HG03575 (cell line): ENCODE measurements at regions not wholly inside any gene's neighbourhood (a gene's known extent, or its start where the extent isn't known, plus 50 kb on each side); places are given as distances from the start of the nearest gene placed in this dataset.
"Not testable (repeated sequence)": the region's sequence is repeated elsewhere in the genome, so short reads cannot be mapped to it uniquely, and the experiment has no call there.

Source experiments
- ATAC-seq: cut with Tn5 transposase; IDR thresholded peaks from one replicate; pipeline ENCODE4 v1.9.1; 2021; ENCODE audit not compliant: unreplicated experiment, insufficient number of reproducible peaks, low FRiP score; ENCODE audit errors: extremely low read depth

DNA sequence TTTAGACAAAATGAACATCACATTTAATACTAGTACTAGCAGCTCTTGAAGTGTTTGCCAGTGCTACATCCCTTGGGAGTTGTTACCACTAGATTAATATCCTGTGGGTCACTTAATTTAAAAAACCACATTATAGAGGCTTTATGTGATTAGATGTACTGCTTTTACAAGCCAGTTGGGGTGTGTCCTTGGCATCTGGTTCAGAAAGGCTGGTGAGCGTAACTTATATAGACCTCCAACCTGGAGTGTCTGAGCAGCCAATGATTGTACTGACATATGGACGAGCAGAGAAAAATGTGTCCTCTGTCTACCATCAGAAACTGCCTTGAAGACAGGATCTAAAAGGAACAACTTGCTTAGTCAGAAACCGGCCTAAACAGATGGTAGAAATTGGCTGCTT is 306.2 kb upstream of the ATP11B start:
- ATAC-seq: no peak

DNA sequence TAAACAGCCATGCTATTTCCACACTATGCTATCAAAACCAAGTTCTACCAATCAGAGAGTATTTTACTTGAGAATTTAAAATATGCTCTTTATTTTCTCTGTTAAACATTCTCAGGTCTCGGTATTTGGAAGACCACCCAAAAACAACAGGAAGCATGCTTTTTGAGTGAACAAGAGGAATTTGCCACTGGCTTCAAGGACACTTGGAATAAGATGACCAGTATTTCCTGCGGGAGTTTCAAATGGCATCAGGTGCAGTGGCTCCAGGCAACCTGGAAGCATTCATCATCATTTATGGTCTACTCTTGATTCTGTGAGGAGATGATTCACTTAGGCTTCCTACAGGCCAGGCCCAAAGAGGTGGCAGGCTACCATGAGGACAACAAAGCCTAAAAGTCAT is 305.7 kb upstream of the ATP11B start:
- no peak for ATAC-seq

- no peak for ATAC-seq
Observed at GRCh38 chr3:182490596-182491491, 302.5 kb upstream of the ATP11B start.

GRCh38 chr3:182491577-182491976 is 301.7 kb upstream of the ATP11B start:
- ATAC-seq: no peak

GRCh38 chr3:182492536-182492935 is 300.8 kb upstream of the ATP11B start:
- ATAC-seq: no peak

GRCh38 chr3:182500289-182500688 is 293.0 kb upstream of the ATP11B start:
- no peak for ATAC-seq

DNA sequence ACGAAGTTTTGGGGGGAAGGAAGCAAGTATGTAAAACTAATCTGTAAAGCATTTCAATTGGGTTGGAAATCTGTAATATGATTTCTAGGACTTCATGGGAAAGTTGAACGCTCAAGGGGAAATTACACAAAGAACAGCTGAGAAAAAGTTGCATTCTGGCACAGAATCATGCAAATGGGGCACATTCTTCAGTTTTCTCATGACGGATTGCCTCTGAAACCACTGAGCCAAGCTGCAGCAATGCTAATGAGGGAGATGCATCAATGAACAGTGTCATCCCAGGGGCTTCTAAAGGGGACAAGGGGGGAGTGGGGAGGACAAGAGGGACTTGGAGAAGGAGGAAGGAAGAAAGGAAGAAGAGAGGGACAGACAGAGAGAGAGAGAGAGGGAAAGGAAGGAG is 291.4 kb upstream of the ATP11B start:
- no peak for ATAC-seq

DNA sequence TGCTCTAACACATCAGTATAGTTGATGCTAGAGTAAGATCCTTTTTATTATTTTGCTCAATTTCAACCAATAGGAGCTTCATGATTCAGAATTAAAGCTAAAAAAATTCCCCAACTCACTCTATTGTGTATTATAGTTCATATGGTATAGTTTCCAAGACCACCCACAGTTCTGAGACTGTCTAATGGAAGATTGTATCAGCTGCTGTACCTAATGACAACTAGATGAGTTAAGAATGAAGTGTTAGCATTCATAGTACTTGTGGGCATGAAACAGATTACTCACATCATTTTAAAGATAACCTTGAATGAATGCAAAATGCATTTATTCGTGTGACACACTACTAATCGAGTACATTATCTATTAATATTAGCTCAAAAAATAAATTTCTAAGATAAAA is 289.9 kb upstream of the ATP11B start:
- no peak for ATAC-seq

GRCh38 chr3:182508919-182509711 is 284.2 kb upstream of the ATP11B start:
- ATAC-seq: no peak

DNA sequence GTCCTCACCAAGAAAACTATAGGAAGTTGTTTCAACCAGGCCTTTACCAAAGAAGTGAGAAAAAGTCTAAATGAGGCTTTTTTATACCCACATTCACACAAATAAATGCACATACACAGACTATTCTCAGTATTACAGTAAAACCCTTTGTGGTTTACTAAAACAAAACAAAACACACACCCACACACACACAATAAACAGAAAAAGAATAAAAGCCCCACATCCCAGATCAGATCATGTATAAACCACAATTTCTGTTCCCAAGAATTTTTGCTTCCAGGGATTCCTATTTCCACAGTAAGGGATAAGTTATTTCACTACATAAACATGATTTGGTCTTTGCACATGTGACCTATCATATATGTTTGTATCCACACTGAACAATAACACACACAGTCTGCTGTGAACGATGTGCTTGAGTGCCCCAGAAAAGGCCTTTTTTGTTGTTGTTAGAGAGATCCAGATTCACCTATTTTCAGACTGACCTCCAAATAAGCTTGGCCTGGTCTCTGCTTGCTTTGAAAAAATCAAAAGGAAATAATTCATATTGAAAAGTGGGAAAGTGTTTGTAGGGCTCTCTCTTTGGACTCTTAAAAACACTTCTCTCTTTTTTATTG is 283.4 kb upstream of the ATP11B start:
- no peak for ATAC-seq

DNA sequence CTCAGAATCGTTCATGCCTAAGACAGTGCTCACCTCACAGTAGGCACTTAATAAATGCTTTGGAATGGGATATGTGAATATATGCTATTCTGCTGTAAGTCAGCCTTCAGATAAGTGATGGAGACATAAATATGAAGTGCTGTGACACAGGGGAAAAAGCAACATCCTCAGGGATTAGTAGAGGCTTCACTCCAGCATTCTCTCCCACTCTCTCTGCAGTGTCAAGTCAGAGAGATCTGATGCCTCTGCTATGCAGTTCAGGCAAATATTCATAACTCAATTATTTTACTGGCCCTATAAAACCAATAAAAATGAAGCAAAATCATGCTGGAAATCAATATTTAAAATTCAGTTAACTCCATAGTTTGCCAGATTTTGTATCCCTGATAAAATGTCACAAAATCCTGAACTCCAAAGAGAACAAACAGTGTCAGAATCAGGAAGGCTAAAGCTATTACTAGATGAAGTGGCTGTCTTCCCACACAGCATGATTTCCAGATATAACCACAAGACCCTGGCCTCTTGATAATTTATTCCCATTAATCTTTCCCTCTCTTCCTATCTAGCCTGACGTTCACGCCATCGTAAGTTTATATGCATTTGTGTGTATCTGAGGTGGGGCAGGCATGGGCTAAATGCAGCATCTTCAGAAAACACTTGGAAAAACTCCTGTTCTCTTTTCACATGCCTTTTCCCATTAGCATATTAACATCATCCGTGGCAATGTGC is 278.9 kb upstream of the ATP11B start:
- ATAC-seq: no peak

GRCh38 chr3:182516597-182517336 is 276.5 kb upstream of the ATP11B start:
- no peak for ATAC-seq

DNA sequence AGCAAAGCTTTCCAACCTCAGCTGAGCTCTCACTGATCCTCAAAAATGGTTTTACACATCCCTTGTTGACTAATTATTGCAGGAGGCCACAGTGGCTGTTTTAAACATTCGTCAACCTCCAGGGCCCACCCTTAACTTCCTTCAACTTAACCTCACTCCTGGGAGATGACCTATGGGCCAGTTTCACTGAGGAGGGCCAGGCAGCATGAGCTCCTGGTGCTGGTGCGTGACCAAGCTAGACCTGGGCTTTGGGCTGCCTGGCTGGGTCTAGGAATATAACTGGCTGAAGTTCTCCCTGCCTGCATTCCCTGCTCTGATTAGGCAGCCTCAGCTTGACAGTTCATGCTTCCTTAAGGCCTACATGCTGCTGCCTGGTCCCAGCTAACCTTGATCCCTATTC is 273.7 kb upstream of the ATP11B start:
- no peak for ATAC-seq

DNA sequence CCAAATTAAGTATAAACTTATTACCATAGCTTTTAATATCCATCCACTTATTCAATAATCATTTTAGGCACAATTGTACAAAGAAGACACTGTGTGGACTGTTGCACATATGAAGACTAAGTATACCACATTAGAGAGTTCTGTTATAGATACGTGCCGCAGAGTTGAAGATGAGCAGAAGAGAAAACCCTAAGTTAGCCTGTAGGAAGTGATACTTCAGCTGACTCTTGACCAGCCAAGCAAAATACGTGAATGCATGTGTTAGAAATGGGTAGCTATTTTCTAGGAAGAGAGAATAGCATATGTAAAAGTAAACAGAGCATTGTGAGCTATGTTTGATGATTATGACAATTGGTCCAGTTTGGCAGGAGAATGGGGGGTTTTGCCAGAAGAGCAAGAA is 272.0 kb upstream of the ATP11B start:
- ATAC-seq: no peak

- not testable (repeated sequence) for ATAC-seq
Observed at GRCh38 chr3:182523424-182523823, 269.9 kb upstream of the ATP11B start.

DNA sequence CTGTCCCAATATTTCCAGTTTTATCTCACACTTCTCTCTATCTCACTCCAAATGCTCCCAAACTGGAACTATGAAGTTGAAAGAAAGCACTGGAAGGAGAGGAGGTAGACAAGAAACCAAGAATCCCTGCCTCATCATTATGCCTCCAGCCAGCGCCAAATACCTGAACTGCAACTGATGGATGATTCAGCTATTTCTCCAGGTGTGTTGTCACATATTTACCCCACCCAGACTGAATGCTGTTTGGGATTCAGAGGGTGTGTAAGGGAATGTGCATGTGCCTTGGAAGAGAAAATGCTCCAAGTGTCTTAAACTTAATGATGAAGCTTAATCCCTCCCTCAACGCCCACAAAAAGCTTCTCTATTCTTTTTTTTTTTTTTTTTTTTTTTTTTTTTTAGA is 269.5 kb upstream of the ATP11B start:
- ATAC-seq: no peak

GRCh38 chr3:182524711-182525401 is 268.4 kb upstream of the ATP11B start:
- no peak for ATAC-seq

DNA sequence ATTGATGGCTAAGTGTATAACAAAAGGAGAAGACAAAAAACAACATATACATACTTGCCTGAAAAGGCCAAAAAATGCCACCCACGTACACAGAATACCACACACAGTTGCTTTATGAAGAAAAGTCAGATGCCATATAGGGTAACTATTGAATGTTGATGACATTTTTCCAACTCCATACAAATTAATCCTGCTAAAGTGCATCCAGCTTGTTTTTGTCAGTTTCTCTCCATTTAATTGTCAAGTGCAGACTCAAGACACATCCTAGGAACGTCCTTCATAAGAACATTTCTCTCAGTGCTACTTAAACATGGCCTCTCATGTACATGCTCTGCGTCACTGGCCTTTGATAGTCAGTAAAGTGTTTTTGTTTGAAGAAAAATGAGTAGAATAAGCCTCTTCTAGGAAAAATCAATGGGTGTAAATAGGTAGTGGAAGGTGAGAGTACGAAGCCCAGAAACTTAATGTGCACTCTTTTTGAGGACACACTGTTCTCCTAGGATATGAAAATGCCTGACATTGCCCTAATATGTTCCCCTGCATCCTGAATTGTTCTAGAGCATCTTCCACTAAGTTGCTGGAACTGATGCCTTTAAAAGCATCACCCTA is 267.4 kb upstream of the ATP11B start:
- no peak for ATAC-seq
